Endothelial cell of umbilical vein (primary cell): ENCODE measurements at regions not wholly inside any gene's neighbourhood (a gene's known extent, or its start where the extent isn't known, plus 50 kb on each side); places are given as distances from the start of the nearest gene placed in this dataset.

ENCODE experiments used
- BruUV-seq: library from RNA; stranded (reverse); fragments of 400-500 nt; replicated peaks from 2 replicates; lab custom pipeline; 2021; lab: Mats Ljungman, UMichigan
- CTCF ChIA-PET: fragments of 300-600, 350-600 bp; sonication (Branson Sonifier 250); formaldehyde crosslinking; loops from one replicate; lab custom pipeline; 2021; ENCODE audit warnings: antibody characterized with exemption, inconsistent platforms; lab: Charles Lee
- POLR2A ChIA-PET: fragments of 300-600, 350-600 bp; sonication (Branson Sonifier 250); formaldehyde crosslinking; loops from one replicate; lab custom pipeline; 2021; ENCODE audit warnings: antibody characterized with exemption, inconsistent platforms; lab: Charles Lee
- DNase-seq: peaks from one replicate; pipeline ENCODE4 v3.0.0-alpha.2; 2011; ENCODE audit warnings: low read depth, low spot score
- FAIRE-seq: peaks from 2 replicates; lab custom pipeline; 2011; peaks lifted over from hg19 to GRCh38; lab: Jason Lieb, UNC
- H2AFZ ChIP-seq: 2 replicates; pipeline ENCODE4 v1.6.0; 2012; ENCODE audit warnings: low read depth, low read length, control low read depth, inconsistent platforms
- H3K27ac ChIP-seq: 2 replicates; pipeline ENCODE4 v1.5.1; 2011; ENCODE audit warnings: low read depth, mild to moderate bottlenecking, control low read depth, low read length, moderate library complexity; ENCODE audit not compliant: insufficient read depth
- H3K27me3 ChIP-seq, 2 experiments: 2 replicates each; pipeline versions ENCODE4 v1.6.0 to v1.6.1; 2011; ENCODE audit warnings: low read length in 2 of 2, mixed read lengths in 1 of 2; ENCODE audit not compliant: control insufficient read depth in 2 of 2, insufficient read depth in 2 of 2
- H3K36me3 ChIP-seq, 2 experiments: 2 replicates in 1 of 2; 3 replicates in 1 of 2; pipeline ENCODE4 v1.5.1; 2011; ENCODE audit warnings: low read length in 2 of 2, mild to moderate bottlenecking in 1 of 2, moderate library complexity in 1 of 2; ENCODE audit not compliant: control insufficient read depth in 2 of 2, insufficient read depth in 2 of 2; ENCODE audit errors: extremely low read depth in 1 of 2
- H3K4me1 ChIP-seq: 3 replicates; pipeline ENCODE4 v1.5.1; 2011; ENCODE audit warnings: mild to moderate bottlenecking, low read length; ENCODE audit not compliant: control insufficient read depth, insufficient read depth; ENCODE audit errors: extremely low read depth
- H3K4me2 ChIP-seq: 2 replicates; pipeline ENCODE4 v1.6.1; 2011; ENCODE audit warnings: low read length, control low read depth, mixed read lengths; ENCODE audit not compliant: insufficient read depth
- H3K4me3 ChIP-seq, 3 experiments: fragments of 200-600 bp in 1 of 3; sonication (generic), shearing (Covaris generic) in 1 of 3; replicated peaks in 1 of 3; 2 replicates each; pipeline ENCODE4 v1.5.1; 2011 to 2016; ENCODE audit warnings: control low read depth in 3 of 3, low read length in 3 of 3, mild to moderate bottlenecking in 2 of 3, inconsistent platforms in 1 of 3, low read depth in 1 of 3, moderate library complexity in 1 of 3; ENCODE audit not compliant: insufficient read depth in 1 of 3
- H3K79me2 ChIP-seq: 2 replicates; pipeline ENCODE4 v1.6.0; 2012; ENCODE audit warnings: low read length, inconsistent platforms; ENCODE audit not compliant: control insufficient read depth, insufficient read depth
- H3K9ac ChIP-seq: replicated peaks from 2 replicates; pipeline ENCODE3; 2011; ENCODE audit warnings: low read length, control low read depth; ENCODE audit not compliant: insufficient read depth; ENCODE audit errors: extremely low read depth
- H3K9me1 ChIP-seq: replicated peaks from 3 replicates; pipeline ENCODE4 v1.6.0; 2011; ENCODE audit warnings: mild to moderate bottlenecking, low read length; ENCODE audit not compliant: control insufficient read depth, insufficient read depth; ENCODE audit errors: extremely low read depth
- H3K9me3 ChIP-seq: replicated peaks from 2 replicates; pipeline ENCODE4 v1.5.1; 2012; ENCODE audit warnings: low read length, inconsistent platforms; ENCODE audit not compliant: control insufficient read depth, insufficient read depth
- H4K20me1 ChIP-seq: replicated peaks from 2 replicates; pipeline ENCODE3; 2011; ENCODE audit warnings: mild to moderate bottlenecking, low read length; ENCODE audit not compliant: control insufficient read depth, insufficient read depth; ENCODE audit errors: extremely low read depth
- EZH2 ChIP-seq: IDR thresholded peaks from 2 replicates; pipeline ENCODE4 v1.6.1; 2012; ENCODE audit warnings: borderline replicate concordance, low read depth, mild to moderate bottlenecking, moderate library complexity, low read length, inconsistent platforms; ENCODE audit not compliant: severe bottlenecking
- FOS ChIP-seq: IDR thresholded peaks from 2 replicates; pipeline ENCODE4 v1.6.1; 2011; ENCODE audit warnings: mild to moderate bottlenecking, low read length, moderate library complexity, borderline replicate concordance; ENCODE audit not compliant: insufficient read depth
- GATA2 ChIP-seq: IDR thresholded peaks from 2 replicates; pipeline ENCODE4 v1.7.0; 2011; ENCODE audit warnings: low read depth, mild to moderate bottlenecking, moderate library complexity, mixed read lengths, low read length; ENCODE audit not compliant: insufficient read length, insufficient read depth
- JUN ChIP-seq: IDR thresholded peaks from 2 replicates; pipeline ENCODE4 v1.6.1; 2011; ENCODE audit warnings: borderline replicate concordance, low read depth; ENCODE audit not compliant: insufficient read length, insufficient read depth
- POLR2A ChIP-seq: IDR thresholded peaks from 2 replicates; pipeline ENCODE4 v1.6.1; 2012; ENCODE audit warnings: low read depth, mild to moderate bottlenecking, control low read depth, low read length
- POLR2AphosphoS5 ChIP-seq: IDR thresholded peaks from 2 replicates; pipeline ENCODE4 v1.6.1; 2012; ENCODE audit warnings: low read depth, mild to moderate bottlenecking, control low read depth, low read length, moderate library complexity; ENCODE audit not compliant: insufficient read depth
- dilution Hi-C: fragments of 300-500 bp; cut with MboI; formaldehyde crosslinking; loops from one replicate; pipeline ENCODE4 v1.15.0; 2019; ENCODE audit warnings: low sequenced_read_pairs; ENCODE audit not compliant: extremely low pct_ligation_motif_present
- intact Hi-C: fragments of 100-400 bp; cut with micrococcal nuclease; formaldehyde crosslinking; loops from one replicate; pipeline ENCODE4 v1.10.0; 2022
- TF ChIP-seq, protein P1 (sequence below), 2 donors: IDR thresholded peaks; 1 replicate in 1 of 2; 2 replicates in 1 of 2; pipeline ENCODE4 v1.5.1; 2011; ENCODE audit warnings: low read length in 2 of 2, mild to moderate bottlenecking in 2 of 2, moderate library complexity in 2 of 2, control low read depth in 1 of 2, inconsistent platforms in 1 of 2, low read depth in 1 of 2; ENCODE audit not compliant: insufficient read depth in 1 of 2; ENCODE audit errors: extremely low read depth in 1 of 2
- TF ChIP-seq, protein P2 (sequence below): IDR thresholded peaks from 2 replicates; pipeline ENCODE4 v1.6.1; 2011; ENCODE audit not compliant: insufficient read depth, insufficient read length

DNA sequence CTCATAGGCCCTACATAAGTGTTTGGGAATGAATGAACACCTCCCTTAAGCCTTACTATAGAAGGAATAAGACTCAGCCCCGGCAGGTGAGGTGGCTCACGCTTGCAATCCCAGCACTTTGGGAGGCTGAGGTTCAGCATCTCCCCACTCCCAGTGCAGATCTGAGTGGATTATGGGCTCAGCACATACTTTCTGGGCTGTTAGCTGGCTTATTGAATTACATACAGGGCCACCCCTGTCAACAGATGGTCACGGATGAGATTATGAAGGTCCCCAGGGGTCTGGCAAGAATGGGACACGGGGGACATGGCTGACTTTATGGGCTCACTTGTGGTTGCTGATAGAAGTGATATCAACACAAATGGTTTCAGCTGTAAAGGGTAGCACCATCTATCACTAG is 322.3 kb downstream of the TSN start:
- DNase-seq, result no peak
- H4K20me1 ChIP-seq, result no peaks in the 10 kb centered on the region
- no peaks in the 10 kb centered on the region for H3K36me3 ChIP-seq
- H3K9me1 ChIP-seq, result no peaks in the 10 kb centered on the region
- BruUV-seq, result no TSS peak
- no peaks in the 10 kb centered on the region for H3K9me3 ChIP-seq
- no peak overlapping the region for H3K4me2 ChIP-seq
- H3K9ac ChIP-seq, result no peak overlapping the region
- no peaks in the 10 kb centered on the region for H3K79me2 ChIP-seq
- H2AFZ ChIP-seq, result no peak overlapping the region
- H3K27me3 ChIP-seq, result no peaks in the 10 kb centered on the region
- no peak for FAIRE-seq
- ChIA-PET POLR2A (no interaction called here), CTCF (no interaction called here)
- no peak overlapping the region for H3K27ac ChIP-seq
- no peaks in the 10 kb centered on the region for H3K4me1 ChIP-seq
- intact Hi-C loops (no loop called here), dilution Hi-C loops (no loop called here)
- TF ChIP-seq, protein P1, sequence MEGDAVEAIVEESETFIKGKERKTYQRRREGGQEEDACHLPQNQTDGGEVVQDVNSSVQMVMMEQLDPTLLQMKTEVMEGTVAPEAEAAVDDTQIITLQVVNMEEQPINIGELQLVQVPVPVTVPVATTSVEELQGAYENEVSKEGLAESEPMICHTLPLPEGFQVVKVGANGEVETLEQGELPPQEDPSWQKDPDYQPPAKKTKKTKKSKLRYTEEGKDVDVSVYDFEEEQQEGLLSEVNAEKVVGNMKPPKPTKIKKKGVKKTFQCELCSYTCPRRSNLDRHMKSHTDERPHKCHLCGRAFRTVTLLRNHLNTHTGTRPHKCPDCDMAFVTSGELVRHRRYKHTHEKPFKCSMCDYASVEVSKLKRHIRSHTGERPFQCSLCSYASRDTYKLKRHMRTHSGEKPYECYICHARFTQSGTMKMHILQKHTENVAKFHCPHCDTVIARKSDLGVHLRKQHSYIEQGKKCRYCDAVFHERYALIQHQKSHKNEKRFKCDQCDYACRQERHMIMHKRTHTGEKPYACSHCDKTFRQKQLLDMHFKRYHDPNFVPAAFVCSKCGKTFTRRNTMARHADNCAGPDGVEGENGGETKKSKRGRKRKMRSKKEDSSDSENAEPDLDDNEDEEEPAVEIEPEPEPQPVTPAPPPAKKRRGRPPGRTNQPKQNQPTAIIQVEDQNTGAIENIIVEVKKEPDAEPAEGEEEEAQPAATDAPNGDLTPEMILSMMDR (IDR thresholded peaks at IDR 0.05; ENCODE audit: extremely low read depth in 1 of 2, insufficient read depth in 1 of 2, low read depth in 1 of 2, low read length in 2 of 2), result no peak
- TF ChIP-seq POLR2A, result no peak
- no peak for TF ChIP-seq FOS
- no peak for TF ChIP-seq JUN
- no peak for TF ChIP-seq EZH2
- TF ChIP-seq, protein P2, sequence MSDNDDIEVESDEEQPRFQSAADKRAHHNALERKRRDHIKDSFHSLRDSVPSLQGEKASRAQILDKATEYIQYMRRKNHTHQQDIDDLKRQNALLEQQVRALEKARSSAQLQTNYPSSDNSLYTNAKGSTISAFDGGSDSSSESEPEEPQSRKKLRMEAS, result no peak
- TF ChIP-seq GATA2, result no peak
- no peak for TF ChIP-seq POLR2AphosphoS5
- H3K4me3 ChIP-seq, result no peak overlapping the region
